ENCODE measurements at regions not wholly inside any gene's neighbourhood (a gene's known extent, or its start where the extent isn't known, plus 50 kb on each side); places are given as distances from the start of the nearest gene placed in this dataset.
"Not testable (repeated sequence)": the region's sequence is repeated elsewhere in the genome, so short reads cannot be mapped to it uniquely, and the experiment has no call there.

- CTCF ChIA-PET = no interaction called here
- H3K27ac ChIP-seq = no peak overlapping the region
- no peak for TF ChIP-seq CTCF (conservative IDR thresholded peaks at IDR 0.05; ENCODE audit: low read depth)
- DNase-seq (ENCODE audit: low spot score) = no peak
- POLR2A ChIA-PET (ENCODE audit: low non-redundant PET) = no interaction called here
These were observed 190.2 kb upstream of the NR5A2 start for GRCh38 chr1:199837321-199837720.

- CTCF ChIA-PET = interaction anchor here (0.6 kb wide), 2 partner anchors 142 to 404 kb away, joined by 3 to 9 read pairs; no protein-coding TSS in a partner anchor
- not testable (repeated sequence) for DNase-seq (ENCODE audit: low spot score)
- POLR2A ChIA-PET (ENCODE audit: low non-redundant PET) = interaction anchor here (0.6 kb wide), 1 partner anchor 101 kb away, joined by 6 read pairs; no protein-coding TSS in a partner anchor
These were observed 187.9 kb upstream of the NR5A2 start for GRCh38 chr1:199839608-199840007.

GRCh38 chr1:199843096-199843495 lies 184.4 kb upstream of the NR5A2 start:
- POLR2A ChIA-PET (ENCODE audit: low non-redundant PET); DNase-seq (ENCODE audit: low spot score); H3K27ac ChIP-seq: not testable (repeated sequence)
- CTCF ChIA-PET = interaction anchor here (0.6 to 0.9 kb wide), 3 partner anchors 9 to 165 kb away, joined by 3 to 8 read pairs (median 3); no protein-coding TSS in a partner anchor

More at GRCh38 chr1:199839608-199840007, 187.9 kb upstream of the NR5A2 start:
- not testable (repeated sequence) for H3K27ac ChIP-seq

DNA sequence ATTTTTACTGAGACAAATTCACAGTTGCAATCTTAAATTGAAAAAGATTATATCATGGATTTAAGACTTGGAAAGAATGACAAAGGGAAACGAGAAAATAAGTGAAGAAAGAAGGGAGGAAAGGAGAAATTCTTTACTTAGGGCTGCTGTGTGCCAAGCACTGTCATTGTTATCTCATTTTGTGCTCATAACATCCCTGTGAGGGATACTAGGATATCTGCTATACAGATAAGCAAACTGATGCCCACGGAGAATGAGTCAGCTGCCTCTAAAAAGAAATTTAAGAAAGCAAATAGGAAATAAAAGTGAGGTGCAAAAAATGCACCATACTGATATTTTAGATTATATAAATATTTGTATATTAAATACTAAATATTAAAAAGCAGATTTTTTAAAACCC lies 183.6 kb upstream of the NR5A2 start:
- H3K27ac ChIP-seq = no peak overlapping the region
- TF ChIP-seq CTCF (conservative IDR thresholded peaks at IDR 0.05; ENCODE audit: low read depth) = no peak
- DNase-seq (ENCODE audit: low spot score) = no peak
- ChIA-PET POLR2A (ENCODE audit: low non-redundant PET) (no interaction called here), CTCF (interaction anchor here (0.9 to 1.0 kb wide), 2 partner anchors 30 to 159 kb away, joined by 3 read pairs; no protein-coding TSS in a partner anchor)

DNA sequence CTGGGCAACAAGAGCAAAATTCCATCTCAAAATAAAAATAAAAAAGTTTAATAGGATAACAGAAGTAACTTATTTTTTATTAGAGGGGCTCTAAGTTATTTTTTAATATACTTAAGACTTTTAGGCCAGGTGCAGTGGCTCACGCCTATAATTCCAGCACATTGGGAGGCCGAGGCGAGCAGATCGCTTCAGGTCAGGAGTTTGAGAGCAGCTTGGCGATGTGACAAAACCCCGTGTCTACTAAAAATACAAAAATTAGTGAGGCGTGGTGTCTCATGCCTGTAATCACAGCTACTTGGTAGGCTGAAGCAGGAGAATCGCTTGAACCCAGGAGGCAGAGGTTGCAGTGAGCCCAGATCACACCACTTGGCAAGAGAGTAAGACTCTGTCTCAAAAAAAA lies 180.5 kb upstream of the NR5A2 start:
- H3K27ac ChIP-seq = no peak overlapping the region
- ChIA-PET CTCF (interaction anchor here (0.6 kb wide), 1 partner anchor 53 kb away, joined by 3 read pairs; no protein-coding TSS in a partner anchor), POLR2A (ENCODE audit: low non-redundant PET) (no interaction called here)
- no peak for TF ChIP-seq CTCF (conservative IDR thresholded peaks at IDR 0.05; ENCODE audit: low read depth)
- DNase-seq (ENCODE audit: low spot score) = no peak

- no peak overlapping the region for H3K27ac ChIP-seq
- ChIA-PET CTCF (no interaction called here), POLR2A (ENCODE audit: low non-redundant PET) (no interaction called here)
- DNase-seq (ENCODE audit: low spot score) = no peak
- no peak for TF ChIP-seq CTCF (conservative IDR thresholded peaks at IDR 0.05; ENCODE audit: low read depth)
These were observed 175.9 kb upstream of the NR5A2 start for GRCh38 chr1:199851439-199852140.

- DNase-seq (ENCODE audit: low spot score) = peak; percentile 36
- CTCF ChIA-PET = no interaction called here
- POLR2A ChIA-PET (ENCODE audit: low non-redundant PET) = no interaction called here
- TF ChIP-seq CTCF (conservative IDR thresholded peaks at IDR 0.05; ENCODE audit: low read depth) = no peak
- H3K27ac ChIP-seq = no peak overlapping the region
These were observed 172.7 kb upstream of the NR5A2 start for GRCh38 chr1:199854686-199855321.
